ENCODE measurements at regions not wholly inside any gene's neighbourhood (a gene's known extent, or its start where the extent isn't known, plus 50 kb on each side); places are given as distances from the start of the nearest gene placed in this dataset.

GRCh38 chr5:8700671-8701070, 831.7 kb downstream of the MTRR start:
- no peak for TF ChIP-seq CTCF (conservative IDR thresholded peaks at IDR 0.05; ENCODE audit: low read length)
- no peak for TF ChIP-seq EZH2phosphoT487 (IDR thresholded peaks at IDR 0.05; ENCODE audit: borderline replicate concordance, low read depth, low read length)
